Activated CD8-positive, alpha-beta memory T cell treated with anti-CD3 and anti-CD28 coated beads, Interleukin-2, amount 50 U/mL, for 4 hours (primary cell): ENCODE measurements at regions not wholly inside any gene's neighbourhood (a gene's known extent, or its start where the extent isn't known, plus 50 kb on each side); places are given as distances from the start of the nearest gene placed in this dataset.

Experiments used
- DNase-seq: peaks from one replicate; pipeline ENCODE4 v3.0.0-alpha.2; 2020

DNA sequence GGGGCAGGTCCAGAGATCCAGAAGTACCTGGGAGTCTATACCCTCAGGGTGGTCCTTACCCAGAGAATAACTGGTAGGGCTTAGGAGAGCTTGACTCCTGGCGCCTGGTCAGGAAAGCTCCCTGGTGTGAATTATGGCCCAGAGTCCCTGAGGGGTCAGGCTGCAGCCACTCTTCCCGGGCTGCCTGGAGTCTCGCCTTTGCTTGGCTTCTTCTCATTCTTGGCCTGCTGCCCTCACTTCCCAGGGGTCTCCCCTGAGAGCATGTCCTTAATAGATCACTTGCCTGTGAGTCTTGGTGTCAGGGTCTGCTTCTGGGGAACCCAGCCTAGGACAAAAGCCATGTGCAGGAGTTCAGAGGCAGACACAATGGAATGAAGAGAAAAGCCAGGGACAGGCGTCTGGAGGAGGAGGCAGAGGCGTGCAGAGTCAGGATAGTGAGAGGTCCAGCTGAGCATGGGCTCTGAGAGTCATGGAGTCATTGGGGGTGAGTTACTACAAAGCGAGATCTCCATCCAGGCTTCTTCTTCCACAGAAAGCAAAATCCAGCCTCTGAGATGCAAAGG is 212.3 kb downstream of the TFAP2C start:
- DNase-seq = no peak

DNA sequence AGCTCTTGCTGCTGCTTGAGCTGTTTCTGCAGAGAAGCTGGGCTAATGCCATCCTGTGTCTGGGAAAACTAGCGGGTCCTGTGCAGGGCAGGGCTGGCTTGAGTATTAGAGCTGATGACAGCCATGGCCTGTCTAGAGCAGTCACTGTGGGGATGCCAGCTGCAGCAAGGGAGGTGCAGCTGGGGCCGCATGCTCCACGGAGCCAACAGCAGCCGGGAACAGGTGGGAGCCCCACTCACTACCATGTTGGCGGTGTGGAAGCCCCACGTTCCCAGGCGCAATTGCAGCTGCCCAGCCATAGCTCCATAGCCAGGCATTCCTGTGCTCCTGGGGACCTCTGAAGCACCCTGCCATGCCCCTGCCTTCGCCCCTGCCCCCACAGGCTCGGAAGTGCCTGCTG is 212.9 kb downstream of the TFAP2C start:
- DNase-seq = no peak

DNA sequence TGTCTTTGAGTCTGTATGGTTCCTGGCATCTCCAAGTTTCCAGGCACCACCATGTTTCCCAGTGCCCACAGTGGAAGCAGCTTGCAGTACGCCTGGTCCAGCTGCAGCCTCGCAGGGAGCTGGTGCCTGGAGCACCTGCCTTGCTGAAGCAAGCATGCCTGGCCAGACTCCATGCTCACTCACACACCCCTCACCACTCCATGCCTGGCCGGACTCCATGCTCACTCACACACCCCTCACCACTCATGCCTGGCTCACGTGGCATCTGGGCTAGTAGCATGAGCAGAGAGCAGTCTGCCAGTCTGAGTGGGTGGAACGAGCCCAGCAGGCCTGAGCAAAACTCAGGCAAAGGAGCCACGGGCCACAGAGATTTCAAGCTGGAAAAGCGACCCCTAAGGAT is 214.3 kb downstream of the TFAP2C start:
- no peak for DNase-seq

DNA sequence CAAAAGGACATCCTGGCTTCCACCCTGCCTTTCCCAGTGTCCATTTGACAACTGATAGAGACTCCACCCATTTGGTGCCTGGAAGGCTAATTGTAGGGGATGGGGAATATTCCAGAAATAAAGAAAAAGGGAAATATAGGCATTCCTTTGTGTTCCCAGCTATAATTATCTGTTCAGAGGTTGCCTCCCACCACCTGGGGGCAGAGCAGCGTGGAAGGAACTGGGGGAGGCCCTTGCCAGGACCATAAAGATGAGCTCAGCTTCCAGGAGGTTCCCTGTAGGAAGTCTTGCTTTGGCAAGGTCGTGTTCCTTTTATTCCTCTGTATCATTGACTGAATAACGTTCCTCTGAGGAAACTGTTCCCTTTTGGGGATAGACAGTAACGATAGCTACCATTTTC is 214.7 kb downstream of the TFAP2C start:
- DNase-seq = no peak

DNA sequence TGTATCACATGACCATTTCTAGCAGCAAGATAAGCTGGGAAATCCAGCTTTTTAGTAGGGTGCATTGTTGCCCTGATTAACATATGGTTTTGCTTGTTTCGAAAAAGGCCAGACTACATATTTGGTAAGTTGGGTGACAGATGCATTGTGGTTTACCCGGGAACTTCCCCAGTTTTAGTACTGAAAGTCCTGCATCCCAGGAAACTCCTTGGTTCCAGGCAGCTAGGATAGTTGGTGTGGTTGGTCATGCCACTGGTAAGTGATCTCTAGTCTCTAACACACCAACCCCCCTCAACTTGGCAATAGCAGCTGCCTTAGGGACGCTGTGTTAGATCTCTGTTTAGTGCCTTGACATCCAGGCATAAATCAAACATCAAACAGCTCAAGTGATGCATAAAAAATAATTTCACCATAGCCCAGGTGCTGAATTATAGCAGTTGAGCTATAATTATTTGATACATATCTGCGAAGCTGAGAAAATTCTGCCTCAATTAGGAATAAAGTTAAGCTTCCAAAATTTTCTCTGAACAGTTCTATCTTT is 216.5 kb downstream of the TFAP2C start:
- DNase-seq = no peak

DNA sequence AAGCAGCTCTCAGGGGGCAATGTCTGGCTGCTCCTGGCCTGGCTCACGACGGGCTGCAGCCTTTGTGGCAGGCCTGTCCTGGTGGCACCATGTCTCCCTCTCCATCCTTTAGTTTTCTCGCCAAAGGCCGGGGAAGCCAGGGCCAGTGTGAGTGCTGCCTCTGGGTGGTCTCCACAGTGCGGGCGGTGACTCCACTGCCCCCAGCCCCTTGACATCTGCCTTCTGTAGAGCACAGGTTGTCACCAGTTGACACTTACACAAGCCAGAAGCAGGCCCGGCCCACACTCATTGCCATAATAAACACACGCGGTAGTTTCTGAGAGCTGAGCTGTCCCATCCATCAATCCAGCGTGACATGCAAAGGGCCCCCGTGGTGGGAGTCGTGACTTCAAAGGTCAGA is 219.5 kb downstream of the TFAP2C start:
- no peak for DNase-seq

DNA sequence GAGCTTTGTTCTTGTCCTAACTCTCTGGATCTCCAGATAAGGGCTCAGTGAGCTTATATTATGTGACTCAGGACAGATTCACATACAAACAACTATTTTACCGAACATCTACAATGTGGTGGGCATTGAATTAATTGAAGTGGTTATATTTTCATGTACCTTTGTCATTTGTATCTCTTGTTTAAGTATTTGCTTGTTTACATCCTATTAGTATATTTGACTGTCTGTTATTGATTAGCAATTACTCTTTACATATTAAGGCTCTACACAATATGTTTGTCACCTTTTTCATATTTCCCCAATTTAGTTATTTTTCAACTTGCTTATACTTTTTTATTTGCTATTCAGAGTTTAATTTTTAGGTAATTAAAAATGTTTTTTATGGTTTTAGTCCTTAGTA is 222.4 kb downstream of the TFAP2C start:
- no peak for DNase-seq

DNA sequence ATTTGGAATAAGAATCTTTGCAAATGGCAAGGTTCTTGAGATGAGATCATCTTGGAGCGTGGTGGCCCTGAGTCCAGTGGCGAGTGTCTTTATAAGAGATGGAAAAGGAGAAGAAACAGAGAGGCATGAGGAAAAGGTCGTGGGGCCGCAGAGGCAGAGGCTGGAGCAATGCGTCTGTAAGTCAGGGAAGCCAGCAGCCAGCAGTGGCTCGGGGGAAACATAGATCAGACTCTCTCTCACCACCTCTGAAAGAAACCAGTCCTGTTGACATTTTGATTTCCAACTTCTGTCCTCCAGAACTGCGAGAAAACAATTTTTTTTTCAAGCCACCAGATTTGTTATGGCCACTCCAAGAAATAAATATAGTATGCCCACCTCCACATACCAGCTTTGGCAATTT is 226.6 kb downstream of the TFAP2C start:
- DNase-seq = no peak

DNA sequence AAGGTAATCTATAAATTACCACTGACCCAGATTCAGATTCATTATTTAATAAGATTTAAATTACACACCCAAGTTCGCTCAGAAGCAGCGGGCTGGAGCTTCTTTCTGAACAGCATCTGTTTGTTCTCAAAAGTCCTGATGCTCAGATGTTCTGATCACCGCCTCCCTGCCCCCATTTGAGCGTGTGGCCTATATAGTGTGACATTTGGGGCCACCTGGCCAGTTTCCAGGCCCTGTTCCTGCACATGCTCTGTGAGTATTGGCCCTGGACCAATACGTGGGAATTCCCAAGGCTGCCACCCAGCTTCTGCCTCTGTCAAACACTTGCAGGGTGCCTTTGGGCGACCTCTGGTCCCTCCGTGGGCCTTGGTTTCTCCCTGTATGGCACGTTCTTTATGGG is 228.8 kb downstream of the TFAP2C start:
- DNase-seq = no peak

DNA sequence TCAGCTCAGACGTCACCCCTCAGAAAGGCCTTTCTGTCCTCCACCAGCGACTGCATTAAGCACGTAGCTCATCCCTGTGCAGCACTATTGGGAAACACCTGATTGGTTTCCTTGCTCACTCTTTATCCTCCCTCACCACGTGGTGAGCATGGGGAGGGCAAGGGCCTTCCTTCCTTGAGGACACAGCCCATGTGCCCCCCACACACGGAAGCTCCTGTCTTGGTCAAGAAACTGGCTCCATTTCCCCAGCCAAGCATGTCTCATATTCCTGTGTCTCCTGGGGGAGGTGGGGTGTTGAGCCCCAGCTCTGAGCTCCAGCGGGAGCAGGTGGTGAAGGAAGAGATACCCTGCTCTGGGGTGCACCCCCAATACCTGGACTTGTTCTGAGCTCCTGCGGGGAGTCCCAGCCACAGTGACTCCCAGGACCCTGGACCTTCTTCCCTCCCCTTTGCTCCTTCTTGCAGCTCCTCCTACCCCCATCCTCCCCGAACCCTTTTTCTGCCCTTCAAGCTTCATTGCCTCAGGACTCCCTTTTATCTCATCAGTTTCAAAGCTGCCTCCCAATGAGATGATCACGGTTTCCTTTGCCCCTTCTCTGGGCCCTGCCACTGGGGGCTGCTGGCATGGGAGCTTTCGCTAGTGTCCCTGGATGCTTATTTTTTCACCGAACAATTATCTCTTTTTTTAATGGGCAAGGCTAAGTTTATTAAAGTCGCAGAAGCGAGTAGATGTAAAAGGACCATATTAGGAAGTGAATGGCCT is 230.1 kb downstream of the TFAP2C start:
- DNase-seq = no peak

DNA sequence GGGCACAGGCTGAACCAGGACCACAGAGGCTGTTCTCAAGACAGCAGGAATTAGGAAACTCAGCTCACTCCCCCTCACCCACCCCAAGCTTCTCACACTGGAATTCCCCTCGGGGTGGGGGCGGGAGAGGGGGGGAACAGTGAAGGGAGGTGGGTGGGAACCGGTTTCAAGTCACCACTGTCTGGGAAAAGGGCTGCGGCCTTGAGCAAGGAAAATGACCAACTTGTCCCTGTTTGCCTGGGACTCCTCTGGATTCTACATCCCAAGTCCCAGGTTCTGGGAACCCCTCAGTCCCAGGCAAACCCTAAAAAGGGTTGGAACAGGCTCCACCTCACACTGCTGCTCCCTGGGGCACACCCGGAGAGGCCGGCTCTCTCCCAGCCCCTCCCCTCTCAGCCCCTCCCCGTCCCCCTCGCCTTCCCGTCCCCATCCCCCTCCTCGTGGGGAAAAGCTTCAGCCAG is 230.7 kb downstream of the TFAP2C start:
- DNase-seq = no peak

DNA sequence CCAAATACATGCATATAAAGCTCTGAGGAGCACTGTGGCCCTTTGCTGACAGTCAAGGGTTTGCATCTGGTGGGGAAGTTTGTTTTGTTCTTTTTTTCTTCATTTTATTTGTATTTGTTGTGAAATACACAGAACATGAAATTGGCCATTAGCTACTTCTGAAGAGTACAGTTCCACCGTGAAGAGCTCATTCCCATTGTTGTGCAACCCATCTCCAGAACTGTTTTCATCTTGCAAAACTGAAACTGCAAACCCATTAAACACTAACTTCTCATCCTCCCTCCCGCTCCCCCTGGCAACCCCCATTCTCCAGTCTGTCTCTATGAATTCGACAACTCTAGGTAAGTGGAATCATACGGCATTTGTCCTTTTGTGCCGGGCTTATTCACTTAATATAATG is 231.3 kb downstream of the TFAP2C start:
- no peak for DNase-seq

DNA sequence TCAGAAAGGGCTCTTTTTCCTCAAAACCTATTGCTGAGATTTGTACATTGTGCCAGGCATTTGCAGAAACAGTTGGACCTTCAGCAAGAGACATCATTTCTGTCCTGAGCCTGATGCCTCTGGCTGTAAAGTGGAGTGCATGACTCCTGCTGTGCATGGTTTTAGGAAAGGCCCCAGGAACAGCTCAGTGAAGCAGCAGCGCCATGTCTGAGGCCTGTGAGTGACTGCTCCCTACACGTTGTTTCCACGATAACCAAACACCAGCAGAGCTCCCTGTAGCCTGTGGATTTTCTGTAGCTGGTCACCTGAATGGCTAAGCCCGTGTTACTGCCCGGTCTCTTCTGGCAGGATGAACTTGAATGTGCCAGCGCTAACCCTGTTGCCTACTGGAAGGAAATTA is 232.5 kb downstream of the TFAP2C start:
- no peak for DNase-seq

DNA sequence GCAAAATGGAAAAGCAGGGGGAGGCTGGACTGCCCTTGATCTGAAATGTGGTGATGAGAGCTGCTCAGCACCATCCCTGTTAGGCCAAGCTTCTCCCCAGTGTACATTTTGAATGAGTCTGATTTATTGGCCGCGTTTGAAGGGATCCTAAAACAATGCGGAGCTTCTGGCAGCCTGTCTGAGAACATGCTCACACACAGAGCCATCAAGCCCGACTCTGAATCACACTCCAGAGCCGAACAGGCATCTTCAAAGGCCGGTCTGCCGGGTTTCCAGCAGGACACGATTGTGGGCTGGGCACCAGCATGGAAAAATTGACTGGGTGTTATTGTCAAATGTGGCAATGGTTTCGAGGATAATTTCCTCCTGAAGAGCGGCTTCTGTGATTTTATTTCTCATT is 235.9 kb downstream of the TFAP2C start:
- DNase-seq = no peak

DNA sequence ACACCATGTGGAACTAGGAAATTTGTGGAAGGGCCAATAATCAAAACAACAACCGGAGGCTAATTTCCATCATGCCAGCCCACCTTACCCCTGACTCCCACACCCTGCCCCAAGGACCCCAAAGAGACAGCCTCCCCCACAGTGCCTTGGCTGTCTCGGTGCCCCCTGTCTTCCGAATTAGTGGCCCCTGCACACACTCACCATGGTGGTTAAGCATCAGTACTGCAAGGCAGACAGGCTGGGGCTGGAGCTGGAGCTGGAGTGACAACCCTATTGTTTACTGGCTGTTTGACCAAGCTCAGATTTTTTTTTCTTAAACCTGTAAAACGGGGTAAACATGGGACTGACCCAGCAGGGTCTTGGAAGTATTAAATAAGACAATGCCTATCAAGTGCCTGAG is 238.0 kb downstream of the TFAP2C start:
- DNase-seq = no peak

DNA sequence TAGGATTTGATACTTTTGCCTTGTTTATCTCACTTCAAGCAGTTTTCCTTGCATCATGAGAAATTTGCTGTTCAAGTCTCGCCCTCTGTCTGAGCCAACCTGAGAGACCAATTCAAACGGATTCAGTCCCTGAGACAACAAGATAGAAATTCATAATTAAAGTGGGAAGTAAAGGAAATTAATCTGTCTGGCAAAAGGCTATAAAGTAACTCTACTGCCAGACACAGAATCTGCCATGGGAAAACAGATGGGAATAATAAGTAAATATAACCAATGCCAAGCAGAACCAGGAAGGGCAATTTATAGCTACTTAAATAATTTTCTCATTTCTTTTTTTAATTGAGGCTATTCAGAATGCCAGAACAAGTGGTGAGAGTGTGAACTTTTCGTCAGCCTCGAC is 239.6 kb downstream of the TFAP2C start:
- DNase-seq = no peak

DNA sequence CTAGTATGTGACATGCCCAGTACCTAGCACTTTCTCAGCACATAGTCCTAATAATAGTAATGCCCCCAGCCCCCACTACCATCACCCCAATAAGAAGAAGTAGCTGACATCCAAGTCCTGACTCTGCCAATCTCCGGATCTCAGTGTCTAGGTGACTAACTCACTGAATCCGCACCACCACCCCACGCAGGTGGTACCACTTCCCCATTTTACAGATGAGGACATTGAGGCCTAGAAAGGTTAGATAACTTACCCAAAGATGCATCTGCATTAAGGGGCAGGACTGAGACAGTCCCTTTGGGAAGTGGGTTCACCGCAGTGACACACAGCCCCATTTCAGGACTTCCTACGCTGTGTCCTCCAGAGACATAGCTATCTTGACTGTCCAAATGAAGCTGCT is 241.2 kb downstream of the TFAP2C start:
- DNase-seq = no peak

DNA sequence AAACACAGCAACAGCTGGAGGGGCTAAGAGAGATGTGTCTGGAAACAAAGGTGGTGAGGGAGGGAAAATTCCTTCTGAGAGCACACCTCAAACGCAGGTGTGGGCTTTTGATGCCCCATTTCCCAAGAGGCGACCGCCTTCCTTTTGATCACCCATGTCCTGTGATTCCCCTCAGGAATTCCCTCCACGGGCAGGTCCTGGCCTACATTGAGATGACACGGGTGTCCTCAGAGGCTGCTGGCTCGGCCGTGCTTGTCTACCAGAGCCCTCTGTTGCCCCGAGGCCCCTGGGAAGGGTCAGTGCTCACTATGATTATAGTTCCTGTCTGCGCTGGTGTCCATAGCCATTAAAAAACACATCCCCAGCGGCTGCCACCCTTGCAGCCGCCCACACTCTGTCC is 242.6 kb downstream of the TFAP2C start:
- DNase-seq = no peak

DNA sequence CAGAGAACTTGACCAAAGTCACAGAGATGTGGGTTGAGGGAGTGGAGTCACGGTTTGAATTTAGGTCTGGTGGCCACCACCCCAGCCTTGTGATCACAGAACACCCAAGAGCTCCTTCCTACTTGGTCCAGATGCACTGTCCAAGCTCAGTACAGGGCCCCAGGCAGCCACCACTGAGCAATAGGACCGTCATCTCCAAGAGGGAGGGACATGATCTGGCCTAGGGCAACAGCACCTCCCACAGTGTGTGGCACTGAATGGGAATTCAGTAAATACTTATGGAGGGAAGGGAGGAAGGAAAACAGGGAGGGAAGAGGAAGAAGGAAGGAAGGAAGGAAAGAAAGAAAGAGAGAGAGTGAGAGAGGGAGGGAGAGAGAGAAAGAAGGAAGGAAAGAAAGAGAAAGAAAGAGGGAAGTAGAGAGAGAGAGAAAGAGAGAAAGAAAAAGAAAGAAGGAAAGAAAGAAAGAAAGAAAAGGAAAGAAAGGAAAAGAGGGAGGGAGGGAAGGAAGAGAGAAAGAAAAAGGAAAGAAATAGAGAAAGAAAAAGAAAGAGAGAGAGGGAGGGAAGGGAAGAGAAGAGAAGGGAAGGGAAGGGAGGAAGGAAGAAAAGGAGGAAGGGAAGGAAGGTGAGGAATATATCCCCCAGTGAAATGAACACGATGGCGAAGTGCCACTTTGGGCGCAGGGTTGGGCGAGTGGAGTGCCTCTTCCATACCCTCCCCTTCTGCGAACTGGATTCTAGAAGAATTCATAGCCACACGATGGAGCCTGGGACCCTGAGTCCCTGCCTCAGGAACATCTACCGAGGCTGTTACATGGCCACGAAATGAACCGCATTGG is 243.7 kb downstream of the TFAP2C start:
- DNase-seq = no peak

DNA sequence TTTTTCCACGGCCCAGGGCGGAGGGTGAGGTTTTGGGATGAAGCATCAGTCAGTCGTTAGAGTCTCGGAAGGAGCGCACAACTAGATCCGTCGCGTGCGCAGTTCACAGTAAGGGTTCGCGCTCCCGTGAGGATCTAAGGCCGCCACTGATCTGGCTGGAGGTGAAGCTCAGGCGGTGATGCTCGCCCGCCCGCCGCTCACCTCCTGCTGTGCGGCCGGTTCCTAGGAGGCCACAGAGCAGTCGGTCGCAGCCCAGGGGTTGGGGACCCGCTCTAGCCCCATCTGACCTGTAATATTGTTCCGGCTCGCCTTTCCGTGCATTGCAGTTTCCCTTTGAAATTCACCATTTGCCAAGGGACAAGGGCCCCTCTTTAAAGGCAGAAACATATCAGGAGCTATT is 244.7 kb downstream of the TFAP2C start:
- DNase-seq = no peak

DNA sequence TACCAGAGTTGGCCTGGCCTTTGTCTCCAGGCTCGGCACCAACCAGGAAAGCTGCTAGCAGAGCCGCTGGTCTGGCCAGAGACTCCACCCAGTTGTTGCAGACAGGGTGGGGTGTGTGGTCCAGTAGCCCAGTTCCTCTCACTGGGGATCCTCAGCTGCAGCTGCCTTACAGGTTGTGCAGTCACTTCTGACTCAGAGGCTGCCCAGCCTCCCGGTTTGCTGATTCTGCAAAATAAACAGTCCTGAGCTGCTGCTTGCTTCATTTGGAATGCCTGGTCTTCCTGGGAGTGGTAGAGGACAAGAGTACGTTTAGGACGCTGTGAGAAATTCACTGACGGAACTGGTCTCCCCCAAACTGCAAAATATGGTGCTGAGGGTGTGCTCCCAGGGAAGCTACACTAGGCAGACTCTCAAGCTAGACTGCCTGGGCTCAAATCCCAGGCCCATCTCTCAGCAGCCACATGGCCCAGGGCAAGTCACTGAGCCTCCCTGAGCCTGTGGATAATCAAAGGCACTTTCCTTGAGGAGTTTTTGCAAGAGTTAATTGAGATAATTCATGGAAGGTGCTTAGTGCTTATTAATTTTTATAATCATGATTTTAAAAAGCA is 246.1 kb downstream of the TFAP2C start:
- no peak for DNase-seq

DNA sequence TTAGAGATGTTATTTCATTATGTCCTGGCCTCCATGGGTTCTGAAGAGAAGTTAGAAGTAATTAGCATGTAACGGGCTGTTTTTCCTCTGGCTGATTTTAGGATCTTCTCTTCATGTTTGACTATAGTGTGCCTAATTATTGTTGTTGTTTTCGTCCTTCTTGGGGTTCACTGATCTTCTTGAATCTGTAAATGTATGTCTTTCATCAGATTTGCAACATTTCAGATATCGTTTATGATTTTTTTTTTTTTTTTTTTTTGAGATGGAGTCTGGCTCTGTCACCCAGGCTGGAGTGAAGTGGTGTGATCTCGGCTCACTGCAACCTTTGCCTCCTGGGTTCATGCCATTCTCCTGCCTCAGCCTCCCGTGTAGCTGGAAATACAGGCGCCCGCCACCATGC is 246.7 kb downstream of the TFAP2C start:
- DNase-seq = no peak

DNA sequence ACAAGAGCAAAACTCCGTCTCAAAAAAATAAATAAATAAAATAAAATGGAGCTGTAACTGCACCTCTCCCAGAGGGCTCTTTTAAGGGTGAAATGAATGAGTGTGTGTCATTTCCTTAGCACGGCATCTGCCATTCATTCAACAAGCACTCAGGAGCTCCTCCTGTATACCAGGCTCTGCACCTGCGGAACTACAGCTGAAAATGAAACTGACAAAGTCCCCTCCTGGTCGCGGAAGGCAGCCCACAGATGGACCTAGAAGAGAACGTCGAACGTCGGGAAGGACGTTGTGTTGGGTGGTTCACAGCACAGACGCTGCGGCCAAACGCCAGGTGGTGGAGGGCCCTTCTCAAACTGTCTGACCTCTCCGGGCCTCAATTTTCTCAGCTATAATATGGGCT is 256.4 kb downstream of the TFAP2C start:
- DNase-seq = no peak
